NCI-H1436 treated with DMSO at 0.1 percent for 48 hours (cell line): ENCODE measurements at regions not wholly inside any gene's neighbourhood (a gene's known extent, or its start where the extent isn't known, plus 50 kb on each side); places are given as distances from the start of the nearest gene placed in this dataset.
"Not testable (repeated sequence)": the region's sequence is repeated elsewhere in the genome, so short reads cannot be mapped to it uniquely, and the experiment has no call there.

ENCODE experiments used
- DNase-seq: peaks from one replicate; lab custom pipeline; 2025; lab: John Stamatoyannopoulos, UW

DNA sequence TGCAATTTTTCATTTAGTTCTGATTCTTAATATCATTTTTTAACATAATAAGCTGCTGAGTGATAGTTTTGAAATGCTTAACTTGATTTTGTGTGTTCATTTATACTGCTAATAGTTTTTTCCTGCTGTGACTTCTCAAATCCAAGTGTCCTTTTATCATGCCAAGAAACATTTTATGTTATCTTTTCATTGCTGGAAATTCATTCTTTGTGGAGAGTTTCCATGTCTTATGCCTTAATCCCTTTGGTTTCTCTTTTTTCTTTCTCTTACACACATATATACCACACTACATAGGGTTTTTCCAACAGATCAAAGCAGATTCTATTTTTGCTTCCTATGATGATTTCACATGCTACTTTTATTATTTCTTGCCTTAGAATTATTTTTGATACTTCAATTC is 981.1 kb downstream of the SLC6A15 start:
- no peak for DNase-seq

DNA sequence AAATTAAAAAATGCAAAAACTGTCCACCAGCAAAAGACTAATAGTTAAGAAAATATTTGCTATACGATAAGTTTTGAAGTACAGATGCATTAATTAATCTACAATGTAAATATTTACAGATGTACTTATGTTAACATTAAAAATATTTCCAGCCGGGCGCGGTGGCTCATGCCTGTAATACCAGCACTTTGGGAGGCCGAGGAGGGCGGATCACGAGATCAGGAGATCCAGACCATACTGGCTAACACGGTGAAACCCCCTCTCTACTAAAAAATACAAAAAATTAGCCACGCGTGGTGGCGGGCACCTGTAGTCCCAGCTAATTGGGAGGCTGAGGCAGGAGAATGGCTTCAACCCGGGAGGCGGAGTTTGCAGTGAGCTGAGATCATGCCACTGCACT is 982.8 kb downstream of the SLC6A15 start:
- DNase-seq = not testable (repeated sequence)

DNA sequence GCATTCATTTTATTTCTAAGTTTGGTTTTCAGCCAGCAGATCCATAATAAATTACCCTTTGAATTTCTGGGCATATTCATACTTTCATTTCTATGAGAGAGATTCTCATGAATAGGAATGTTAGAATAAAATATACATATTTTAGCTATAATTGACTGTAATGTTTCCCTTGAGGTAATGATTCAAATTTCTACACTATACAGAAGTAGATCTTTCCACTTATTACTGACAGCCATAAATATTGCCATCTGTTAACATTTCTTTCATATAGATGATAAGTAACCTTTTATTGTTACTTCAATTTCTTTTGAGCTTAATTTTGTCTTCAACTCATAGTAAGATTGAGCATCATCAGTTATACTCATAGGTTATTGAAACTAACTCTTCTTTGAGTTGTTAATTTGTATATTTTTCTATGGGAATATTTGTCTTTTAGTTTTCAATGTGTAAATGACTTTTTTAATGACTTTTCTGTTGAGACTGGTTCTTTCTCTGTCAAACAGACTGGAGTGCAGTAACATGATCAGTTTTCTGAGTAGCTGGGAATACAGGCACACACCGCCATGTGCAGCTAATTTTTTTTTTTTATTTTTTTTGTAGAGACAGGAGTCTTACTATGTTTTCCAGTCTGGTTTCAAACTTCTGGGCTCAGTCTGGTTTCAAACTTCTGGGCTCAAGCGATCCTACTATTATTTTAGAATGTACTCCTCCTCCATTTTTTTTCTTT is 991.6 kb downstream of the SLC6A15 start:
- DNase-seq = no peak

DNA sequence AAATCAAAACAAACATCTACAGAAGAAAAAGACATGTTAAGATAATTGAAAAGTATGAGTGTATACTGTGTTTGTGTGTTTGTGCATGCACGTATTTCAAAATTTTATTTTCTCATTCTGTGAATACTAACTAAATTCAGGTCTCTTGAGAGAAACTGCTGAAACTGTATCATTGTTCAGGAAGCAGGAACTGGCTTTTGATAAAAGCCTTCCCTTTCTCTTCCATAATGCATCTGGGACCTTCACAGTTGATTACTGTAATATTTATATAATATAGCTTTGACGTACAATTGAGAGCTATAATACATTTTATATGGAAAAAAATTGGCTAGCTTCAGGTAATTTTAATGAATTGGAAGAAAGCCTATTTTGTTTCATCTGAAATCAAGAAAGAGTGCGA is 993.5 kb downstream of the SLC6A15 start:
- DNase-seq = no peak

DNA sequence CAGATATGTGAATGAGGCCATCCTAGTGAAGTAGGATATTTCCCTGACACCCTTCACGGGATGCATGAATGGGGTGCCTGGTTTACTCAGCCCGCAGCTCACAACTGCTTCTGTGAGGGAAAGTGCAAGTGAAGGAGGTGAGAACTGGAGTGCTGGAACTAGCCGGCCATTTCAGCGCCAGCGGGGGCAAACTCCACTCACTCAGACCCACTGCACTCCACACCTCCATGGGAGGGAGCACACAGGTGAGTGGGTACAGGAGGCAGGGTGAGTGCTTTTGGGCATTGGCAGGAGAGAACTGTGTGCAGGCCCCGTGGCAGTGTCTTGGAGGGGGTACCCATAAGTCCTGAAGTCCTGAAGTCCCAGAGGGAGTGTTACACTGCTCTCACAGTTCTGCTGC is 1008.4 kb downstream of the SLC6A15 start:
- DNase-seq = no peak

DNA sequence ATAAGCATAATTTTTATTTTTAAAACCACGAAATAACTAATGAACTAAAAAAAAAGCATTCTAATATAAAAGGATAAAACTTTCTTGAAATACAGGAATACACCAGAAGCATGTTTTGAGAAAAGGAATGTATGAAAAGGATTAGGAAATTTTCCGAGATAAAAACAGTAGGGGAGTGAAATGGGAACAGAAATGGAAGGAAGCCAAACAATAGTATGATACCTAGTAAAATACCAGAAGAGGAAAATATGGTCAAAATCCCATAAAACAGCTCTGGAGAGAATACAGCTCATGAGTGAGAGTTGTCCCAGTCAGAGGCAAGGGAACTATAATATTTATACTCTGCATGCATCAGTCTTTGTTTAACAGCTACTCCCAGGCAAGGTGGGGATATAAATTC is 1016.2 kb downstream of the SLC6A15 start:
- DNase-seq = no peak

DNA sequence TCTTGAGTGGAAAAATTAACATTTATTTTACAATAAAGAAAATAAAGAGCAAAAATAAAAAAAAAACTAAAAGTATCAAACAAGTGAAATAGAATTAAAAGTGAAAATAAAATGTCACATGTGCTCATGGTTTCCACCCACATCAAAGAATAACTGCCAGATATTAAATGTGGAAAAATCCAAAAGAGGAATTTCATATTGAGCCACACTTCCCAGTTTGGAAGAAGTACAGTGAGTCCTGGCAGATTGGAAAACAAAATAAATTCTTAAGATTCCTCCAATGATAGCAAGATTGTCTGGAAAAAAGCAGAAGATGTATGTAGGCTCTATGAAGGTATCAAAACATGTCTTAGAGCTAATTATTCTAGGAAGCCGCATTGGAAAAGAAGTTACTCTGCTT is 1019.5 kb downstream of the SLC6A15 start:
- DNase-seq = no peak

DNA sequence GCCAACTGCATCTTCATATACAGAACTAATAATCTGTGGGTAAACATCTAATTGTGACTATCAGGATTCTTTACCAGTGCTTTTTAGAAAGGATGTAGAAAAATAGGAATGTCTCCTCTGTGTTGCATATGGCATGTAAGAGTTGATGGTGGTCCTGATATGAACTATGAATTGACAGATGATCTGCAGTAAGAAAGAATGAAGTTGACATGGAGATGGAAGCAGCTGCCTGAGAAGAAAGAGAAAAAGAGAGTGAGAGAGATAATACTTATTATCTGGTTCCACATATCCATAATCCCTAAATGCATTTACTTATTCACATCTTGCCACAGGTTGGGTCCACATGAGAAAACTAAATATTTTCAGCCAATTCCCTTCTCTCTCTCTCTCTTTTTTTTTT is 1022.9 kb downstream of the SLC6A15 start:
- DNase-seq = no peak

DNA sequence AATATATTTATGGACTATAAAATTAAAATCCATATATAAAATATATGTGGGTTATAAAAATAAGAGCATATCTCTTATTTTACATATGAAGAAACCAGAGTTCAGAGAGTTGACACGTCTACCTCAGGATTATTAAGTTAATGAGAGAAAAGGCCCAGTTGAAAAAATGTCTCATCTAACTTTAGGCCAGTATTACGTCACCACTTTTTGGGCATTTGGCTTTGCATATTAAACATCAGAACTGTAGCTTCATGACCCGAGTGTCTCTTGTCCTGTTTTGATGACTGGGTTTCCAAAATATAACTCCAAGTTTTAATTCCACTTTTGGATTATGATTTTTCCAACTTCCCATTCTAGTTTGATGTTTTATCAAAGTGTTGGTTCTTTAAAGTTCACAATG is 1026.1 kb downstream of the SLC6A15 start:
- DNase-seq = no peak

DNA sequence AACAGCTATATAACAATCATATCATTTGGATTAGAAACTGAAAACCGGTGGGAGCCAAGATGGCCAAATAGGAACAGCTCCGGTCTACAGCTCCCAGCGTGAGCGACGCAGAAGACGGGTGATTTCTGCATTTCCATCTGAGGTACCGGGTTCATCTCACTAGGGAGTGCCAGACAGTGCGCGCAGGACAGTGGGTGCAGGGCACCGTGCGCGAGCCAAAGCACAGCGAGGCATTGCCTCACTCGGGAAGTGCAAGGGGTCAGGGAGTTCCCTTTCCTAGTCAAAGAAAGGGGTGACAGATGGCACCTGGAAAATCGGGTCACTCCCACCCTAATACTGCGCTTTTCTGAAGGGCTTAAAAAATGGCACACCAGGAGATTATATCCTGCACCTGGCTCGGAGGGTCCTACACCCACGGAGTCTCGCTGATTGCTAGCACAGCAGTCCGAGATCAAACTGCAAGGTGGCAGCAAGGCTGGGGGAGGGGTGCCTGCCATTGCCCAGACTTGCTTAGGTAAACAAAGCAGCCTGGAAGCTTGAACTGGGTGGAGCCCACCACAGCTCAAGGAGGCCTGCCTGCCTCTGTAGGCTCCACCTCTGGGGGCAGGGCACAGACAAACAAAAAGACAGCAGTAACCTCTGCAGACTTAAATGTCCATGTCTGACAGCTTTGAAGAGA is 1041.5 kb downstream of the SLC6A15 start:
- DNase-seq = not testable (repeated sequence)

DNA sequence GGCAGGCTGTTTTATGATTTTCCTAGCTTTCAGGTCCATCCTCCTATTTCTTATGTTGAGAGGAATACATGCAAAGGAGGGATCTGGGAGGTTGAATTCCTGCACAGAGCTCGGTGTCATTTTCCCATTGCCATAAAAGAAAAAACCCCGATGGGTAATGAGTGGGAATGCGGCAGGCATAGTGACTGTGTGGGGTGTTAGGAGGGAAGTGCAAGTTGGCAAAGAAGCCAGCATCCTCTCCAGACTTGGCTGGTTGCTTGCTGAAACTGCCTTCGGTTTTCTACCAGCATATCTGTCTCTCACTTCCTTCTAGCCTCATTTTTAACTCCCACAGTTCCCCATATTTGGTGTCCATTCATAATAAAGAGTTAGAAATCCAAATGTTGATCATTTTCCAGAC is 1046.1 kb downstream of the SLC6A15 start:
- DNase-seq = no peak

DNA sequence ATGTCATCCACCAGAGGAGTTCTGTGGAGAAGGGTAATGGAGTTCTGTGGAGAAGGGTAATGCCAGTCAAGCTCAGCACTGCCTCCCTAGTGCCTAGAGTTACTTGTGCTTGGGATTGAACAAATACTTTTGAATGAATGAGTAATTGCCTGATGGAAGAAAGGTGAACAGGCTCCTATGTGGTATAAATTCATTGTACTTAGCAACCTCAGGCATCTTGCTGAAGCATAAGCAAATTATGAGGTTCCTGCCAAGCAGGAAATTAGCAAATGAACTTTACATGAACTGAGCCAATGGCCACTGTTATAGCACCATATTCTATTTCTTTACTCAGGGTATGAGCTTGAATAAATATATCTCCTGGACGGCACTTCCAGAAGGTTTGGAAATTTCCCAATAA is 1047.2 kb downstream of the SLC6A15 start:
- DNase-seq = no peak

DNA sequence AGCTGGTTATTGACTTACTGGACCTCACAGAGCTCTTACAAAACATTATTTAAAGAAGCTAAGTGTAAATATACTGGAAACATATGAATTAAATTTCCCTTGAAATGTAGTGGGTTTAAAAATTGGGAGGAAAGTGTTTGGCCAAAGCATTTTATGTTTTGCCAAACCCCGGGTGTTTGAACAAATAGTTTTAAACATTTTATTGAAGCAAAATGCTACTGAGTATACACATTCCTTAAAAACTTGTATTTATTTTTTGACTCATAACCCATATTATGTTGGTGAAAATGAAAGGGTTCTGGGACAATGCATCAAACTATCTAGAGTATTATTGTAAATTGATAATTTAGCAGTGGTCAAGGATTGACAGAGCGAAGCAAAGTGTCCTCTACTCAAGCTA is 1048.5 kb downstream of the SLC6A15 start:
- no peak for DNase-seq

DNA sequence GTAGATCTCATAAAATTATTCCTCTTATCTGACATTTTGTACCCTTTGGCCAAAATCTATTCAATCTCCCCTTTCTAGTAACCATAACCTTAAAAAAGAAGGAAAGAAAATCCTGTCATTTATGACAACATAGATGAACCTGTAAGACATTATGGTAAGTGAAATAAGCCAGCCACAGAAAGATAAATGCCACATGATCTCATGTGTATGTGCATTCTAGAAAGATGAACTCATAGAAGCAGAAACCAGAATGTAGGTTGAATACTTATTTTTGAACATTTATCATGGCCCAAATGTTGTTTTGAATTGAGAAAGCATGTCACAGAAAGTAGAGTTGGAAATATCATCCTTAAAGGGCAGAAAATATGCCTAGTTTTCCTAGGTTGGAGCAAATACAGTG is 1053.6 kb downstream of the SLC6A15 start:
- no peak for DNase-seq

DNA sequence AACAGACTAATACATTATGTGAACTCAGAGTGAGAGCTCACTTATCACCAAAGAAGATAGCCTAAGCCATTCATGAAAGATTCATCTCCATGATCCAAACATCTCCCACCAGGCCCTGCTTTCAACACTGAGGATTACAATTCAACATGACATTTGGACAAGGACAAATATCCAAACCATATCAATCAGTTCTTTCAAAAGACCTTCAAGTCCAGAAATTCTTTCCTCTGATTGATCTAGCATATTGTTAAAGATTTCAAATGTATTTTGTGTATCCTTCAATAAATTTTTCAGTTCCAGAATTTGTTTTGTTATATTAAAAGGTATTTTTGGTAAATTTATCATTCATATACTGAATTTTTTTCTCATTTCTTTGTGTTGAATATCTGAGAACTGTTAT is 1055.8 kb downstream of the SLC6A15 start:
- DNase-seq = no peak

DNA sequence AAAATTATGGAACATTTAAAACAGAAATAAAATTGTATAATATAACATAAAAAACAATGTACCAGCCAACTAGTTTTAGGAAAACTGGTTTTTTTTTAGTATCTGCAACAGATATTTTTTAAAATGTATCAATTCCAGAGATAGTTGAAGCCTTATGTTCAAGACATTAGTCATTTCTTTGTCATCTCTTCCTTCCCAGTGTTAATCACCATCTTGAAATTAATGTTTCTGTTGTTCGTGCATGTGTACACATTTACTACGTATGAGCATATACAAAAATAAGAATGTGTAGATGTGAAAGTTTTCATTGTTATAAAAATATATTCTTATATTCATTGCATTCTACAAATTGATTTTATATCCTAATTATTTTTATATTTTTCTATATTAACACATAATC is 1062.1 kb downstream of the SLC6A15 start:
- DNase-seq = no peak

DNA sequence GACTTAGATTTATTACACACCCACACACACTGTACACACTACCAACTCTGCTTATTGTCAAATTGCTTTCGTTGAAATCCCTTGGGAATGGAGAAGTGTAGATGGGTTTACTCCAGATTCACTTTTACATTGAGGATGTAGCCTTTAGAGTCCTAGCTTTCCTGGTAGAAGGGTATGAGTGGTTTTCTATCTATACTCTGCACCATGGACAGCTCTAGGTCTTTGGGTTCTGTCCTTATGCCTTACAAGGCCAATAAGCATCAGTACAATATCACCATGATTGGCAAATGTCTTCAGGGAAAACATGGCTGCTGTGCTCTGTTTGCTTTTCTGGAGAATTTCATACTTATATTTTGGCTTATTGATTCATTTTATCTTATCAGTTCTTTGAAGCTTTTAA is 1063.9 kb downstream of the SLC6A15 start:
- no peak for DNase-seq

DNA sequence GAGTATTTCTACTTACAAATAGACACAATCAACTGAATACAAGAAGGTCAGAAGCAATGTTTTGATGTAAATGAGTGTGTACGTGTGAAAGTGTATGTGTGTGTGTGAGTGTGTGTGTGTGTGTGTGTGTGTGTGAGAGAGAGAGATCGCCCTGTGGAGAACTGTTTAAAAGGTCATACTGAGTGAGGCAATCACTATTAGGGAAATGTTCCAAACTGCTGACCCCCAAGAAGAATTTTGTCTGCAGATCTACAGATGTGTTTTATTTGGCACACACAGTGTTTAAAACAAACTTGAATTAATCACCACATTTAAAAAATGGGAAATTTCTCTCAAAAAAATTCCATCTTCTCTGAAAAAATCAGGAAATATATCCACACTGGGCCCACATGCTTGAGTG is 1069.1 kb downstream of the SLC6A15 start:
- no peak for DNase-seq

DNA sequence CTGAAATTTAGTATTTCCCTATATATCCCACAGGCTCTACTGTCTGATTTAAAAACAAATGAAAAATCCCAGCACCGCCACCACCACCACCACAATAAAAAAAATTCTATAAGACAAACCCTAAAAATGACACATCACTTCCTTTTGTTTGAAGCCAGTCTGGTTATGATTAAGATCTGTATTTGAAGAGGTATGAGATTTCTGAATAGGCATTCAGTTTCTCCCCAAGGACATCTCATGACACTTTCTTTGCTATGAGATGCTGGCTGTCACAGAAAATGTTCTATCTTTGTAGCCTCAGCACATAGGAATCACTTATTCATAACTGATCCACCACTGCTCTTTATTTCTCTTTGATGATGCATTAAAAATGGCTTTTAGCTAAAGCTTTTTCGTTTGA is 1071.0 kb downstream of the SLC6A15 start:
- no peak for DNase-seq

DNA sequence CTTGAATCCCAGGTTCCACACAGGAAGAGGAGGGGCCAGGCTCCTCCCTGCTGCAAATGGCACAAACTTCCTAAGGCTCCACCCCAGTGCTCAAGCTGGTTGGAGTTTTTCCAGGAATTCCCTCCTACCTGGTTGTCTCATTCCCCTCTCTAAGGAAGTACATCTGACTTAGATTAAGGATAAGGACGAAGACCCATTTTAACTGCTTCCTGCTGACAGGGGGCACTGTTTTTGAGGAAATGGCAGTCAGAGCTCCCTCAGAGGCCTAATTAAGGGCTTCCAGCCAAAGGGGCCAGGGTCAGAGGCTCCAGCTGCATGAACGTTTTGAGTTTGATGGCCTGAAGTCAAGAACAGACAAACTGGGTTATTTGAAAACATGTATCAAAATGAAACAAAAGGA is 1084.7 kb downstream of the SLC6A15 start:
- DNase-seq = no peak

DNA sequence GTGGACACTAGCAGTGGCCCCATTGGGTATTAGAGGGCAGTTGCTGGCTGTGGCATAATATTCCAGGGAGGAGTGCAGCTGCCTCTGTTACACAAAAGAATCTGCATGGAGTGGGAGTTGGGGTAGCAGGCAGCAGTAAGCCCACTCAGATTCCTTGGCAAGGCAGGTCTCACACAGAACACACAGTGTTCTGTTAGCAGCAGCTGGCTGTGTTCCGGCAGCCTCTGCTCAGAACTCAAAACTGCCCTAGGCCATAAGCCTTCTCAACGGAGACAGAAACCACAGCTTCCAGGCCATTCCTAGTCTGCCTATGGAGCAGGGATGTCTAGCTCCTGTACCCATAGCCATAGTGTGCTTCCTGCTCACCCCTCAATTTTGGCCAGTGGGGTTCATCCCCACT is 1085.4 kb downstream of the SLC6A15 start:
- DNase-seq = no peak

DNA sequence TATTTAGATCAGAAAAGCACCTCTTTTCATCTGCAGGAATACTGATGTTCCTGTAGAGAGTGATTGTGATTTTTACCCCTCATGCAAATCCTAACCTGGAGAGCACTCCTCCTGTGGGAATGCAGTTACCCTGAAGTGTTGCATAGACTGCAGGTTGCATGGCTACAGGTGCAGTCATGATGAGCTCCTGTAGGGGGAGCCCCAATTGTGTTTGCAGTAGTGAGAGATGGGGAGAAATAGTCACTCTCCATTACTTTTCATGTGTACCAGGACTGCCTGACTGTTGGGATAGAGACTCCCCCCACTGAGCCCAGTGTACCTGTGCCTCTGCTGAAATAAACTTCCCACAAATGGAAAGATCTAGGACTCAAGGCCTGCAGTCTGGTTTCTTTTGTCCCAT is 1086.5 kb downstream of the SLC6A15 start:
- no peak for DNase-seq

DNA sequence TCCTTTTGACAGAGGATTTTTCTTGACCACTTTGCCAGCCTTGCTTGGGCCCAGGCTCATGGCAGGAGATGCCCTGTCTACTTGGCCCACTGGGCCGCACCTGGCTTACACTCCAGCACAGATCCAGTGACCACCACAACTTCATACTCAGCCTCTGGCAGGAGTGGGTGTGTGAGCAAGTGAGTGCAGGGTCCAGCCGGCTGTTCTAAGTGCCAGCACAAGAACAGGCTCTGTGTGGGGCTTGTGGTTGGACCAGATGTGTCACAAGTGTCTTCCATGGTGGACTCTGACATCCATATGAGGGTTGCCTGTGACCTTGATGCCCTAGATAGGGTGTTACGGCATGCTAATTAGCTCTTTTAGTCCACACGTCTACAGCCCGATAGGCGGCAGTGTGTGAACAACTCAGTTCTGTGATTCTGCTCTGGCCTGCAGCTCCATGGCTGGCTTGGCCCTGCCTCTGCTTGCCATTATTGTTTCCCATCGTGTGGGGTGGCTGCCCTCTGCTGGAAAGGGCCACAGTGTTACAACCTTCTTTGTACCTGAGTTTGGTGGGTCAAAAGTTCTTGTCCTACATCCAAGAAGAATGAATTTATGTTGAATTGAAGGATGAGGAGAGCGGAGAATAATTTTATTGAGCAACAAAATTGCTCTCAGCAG is 1089.1 kb downstream of the SLC6A15 start:
- DNase-seq = no peak

DNA sequence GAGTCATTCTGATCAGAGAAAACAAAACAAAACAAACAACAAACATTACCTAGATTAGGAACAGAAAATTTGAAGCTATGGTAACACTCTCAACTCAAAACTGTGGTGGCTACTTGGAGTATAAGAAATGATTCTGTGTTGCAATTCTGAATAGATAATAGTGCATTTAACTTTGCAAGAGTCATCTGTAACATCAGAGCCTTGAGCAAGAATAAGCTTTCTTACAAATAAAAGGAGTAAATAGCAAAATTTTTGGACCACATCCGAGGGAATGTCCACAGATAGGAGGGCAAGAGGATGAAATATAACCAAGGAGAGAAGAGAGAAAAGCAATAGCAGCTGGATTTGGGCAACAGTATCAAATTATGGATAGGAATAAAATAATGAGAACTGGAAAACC is 1090.6 kb downstream of the SLC6A15 start:
- DNase-seq = no peak
